BJ (cell line): ENCODE measurements at regions not wholly inside any gene's neighbourhood (a gene's known extent, or its start where the extent isn't known, plus 50 kb on each side); places are given as distances from the start of the nearest gene placed in this dataset.

ENCODE experiments used
- CTCF ChIA-PET: fragments of 350-600 bp; formaldehyde crosslinking; extraction: SDS; loops from one replicate; lab custom pipeline; 2021; ENCODE audit warnings: antibody characterized with exemption, inconsistent platforms; lab: Yijun Ruan, JAX
- POLR2A ChIA-PET: fragments of 300-600 bp; sonication (Branson Sonifier 250); formaldehyde crosslinking; extraction: SDS; loops from one replicate; lab custom pipeline; 2021; ENCODE audit warnings: antibody characterized with exemption; lab: Charles Lee
- DNase-seq: peaks from one replicate; pipeline ENCODE4 v3.0.0-alpha.2; 2011; ENCODE audit warnings: low read depth
- H3K27me3 ChIP-seq: 2 replicates; pipeline ENCODE4 v1.6.0; 2011; ENCODE audit warnings: low read length; ENCODE audit not compliant: control insufficient read depth, insufficient read depth
- H3K36me3 ChIP-seq: 2 replicates; pipeline ENCODE4 v1.5.1; 2011; ENCODE audit warnings: low read length; ENCODE audit not compliant: control insufficient read depth, insufficient read depth
- H3K4me3 ChIP-seq: 2 replicates; pipeline ENCODE4 v1.5.1; 2011; ENCODE audit warnings: low read depth, mild to moderate bottlenecking, control low read depth, low read length
- TF ChIP-seq, protein P1 (sequence below): IDR thresholded peaks from 2 replicates; pipeline ENCODE4 v1.5.1; 2011; ENCODE audit warnings: low read depth, mild to moderate bottlenecking, control low read depth, inconsistent platforms, low read length, moderate library complexity; ENCODE audit not compliant: insufficient read depth

DNA sequence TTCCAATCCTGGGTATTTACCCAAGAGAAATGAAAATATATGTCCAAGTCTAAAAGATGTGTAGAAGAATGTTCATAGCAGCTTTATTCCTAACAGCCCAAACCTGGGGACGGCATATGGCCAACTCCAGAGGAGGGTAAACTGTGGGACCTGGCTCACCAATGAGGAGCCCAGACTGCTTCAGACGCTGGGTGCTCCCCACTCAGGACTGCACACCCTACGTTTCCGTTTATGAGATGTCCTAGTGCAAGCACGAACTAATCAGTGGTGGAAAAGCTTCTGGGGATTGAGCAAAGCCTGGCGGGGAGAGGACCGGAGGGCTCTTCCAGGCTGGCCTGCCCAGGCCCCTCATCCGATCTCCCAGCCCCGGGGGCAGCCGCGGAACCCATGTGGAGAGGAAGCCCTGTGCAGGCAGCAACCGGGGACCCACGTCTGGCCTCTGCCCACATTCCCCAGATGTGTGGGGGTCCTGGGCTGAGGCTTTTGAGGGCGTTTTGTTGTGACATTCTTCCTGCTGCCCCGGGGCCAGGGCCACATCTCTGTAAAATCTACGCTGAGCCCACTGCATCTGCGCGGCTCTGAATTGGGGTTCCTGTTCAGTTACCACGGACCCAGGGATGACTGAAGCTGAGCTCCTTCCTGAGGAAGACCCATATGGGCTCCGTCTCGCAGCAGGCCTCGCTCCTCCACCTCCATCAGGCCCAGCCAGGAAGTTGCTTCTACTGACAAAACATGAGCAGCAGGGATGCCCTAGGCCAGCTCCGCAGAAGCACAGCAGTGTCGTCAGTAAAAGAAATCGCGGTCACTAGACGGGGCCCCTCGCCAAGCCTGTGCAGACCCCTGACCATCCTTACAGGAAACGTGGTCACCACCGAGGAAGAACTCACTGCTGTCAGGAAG lies 188.0 kb downstream of the DLL1 start:
- no peak for DNase-seq
- ChIA-PET CTCF (no interaction called here), POLR2A (no interaction called here)
- TF ChIP-seq, protein P1, sequence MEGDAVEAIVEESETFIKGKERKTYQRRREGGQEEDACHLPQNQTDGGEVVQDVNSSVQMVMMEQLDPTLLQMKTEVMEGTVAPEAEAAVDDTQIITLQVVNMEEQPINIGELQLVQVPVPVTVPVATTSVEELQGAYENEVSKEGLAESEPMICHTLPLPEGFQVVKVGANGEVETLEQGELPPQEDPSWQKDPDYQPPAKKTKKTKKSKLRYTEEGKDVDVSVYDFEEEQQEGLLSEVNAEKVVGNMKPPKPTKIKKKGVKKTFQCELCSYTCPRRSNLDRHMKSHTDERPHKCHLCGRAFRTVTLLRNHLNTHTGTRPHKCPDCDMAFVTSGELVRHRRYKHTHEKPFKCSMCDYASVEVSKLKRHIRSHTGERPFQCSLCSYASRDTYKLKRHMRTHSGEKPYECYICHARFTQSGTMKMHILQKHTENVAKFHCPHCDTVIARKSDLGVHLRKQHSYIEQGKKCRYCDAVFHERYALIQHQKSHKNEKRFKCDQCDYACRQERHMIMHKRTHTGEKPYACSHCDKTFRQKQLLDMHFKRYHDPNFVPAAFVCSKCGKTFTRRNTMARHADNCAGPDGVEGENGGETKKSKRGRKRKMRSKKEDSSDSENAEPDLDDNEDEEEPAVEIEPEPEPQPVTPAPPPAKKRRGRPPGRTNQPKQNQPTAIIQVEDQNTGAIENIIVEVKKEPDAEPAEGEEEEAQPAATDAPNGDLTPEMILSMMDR: no peak
- no peaks in the 10 kb centered on the region for H3K27me3 ChIP-seq
- no peak overlapping the region for H3K4me3 ChIP-seq
- no peaks in the 10 kb centered on the region for H3K36me3 ChIP-seq

DNA sequence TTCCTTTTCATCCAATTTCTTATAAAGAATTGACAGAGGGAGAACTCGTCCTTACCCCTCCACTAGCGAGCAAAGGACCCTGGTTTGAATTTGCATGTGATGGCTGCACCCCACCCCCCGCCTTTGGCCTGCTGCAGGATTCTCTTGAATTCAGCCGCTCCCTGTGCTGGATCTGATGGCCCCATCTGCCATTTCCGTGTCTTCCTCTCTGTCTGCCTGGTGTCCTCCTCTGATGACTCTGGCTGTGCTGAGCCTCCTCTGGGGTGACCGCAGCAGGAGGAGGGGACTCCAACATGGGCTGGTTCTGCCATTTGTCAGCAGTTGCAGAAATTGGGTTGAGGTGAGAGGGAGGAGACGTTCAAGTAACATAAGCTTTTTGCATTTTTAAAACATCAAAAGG lies 188.8 kb downstream of the DLL1 start:
- CTCF ChIA-PET: no interaction called here
- Histone ChIP-seq H3K36me3 (no peaks in the 10 kb centered on the region), H3K27me3 (no peaks in the 10 kb centered on the region), H3K4me3 (no peak overlapping the region)
- POLR2A ChIA-PET: no interaction called here
- TF ChIP-seq, protein P1: no peak
- no peak for DNase-seq

DNA sequence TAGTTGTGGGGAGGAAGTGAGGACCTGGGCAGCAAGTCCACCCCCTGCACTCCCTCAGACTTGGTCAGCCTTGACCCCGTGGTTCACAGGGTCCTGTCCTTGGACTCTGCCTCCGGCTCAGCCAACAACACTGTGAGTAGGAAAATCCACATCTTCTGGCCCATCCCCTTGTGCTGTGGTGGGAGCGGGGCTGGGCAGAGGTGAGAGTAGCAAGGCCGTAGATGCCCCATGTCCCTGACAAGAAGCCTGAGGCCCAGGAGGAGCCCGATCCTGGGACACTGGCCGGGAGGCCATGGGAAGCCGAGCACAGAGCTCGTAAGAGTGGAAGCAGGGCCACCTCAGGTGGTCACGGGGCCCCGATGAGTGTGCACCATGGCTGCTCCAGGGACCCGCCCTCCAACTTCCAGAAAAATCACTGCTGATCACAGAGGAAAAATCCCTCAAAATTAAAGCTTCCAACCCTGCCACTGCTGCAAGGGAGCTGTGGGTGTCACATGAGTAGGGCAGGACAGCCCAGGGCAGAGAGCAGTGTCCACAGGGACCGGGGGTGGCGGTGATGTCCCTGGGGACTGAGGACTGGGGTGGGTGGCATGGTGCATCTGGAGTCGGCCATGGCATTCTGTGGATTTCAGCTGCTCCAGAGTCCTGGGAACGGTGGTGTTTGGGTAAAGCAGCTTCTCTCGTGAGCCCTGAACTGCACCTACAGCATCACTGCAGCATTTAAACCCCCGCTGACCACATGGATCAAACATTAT lies 189.4 kb downstream of the DLL1 start:
- Histone ChIP-seq H3K4me3 (no peak overlapping the region), H3K27me3 (no peaks in the 10 kb centered on the region), H3K36me3 (no peaks in the 10 kb centered on the region)
- ChIA-PET POLR2A (no interaction called here), CTCF (no interaction called here)
- TF ChIP-seq, protein P1: no peak
- no peak for DNase-seq

DNA sequence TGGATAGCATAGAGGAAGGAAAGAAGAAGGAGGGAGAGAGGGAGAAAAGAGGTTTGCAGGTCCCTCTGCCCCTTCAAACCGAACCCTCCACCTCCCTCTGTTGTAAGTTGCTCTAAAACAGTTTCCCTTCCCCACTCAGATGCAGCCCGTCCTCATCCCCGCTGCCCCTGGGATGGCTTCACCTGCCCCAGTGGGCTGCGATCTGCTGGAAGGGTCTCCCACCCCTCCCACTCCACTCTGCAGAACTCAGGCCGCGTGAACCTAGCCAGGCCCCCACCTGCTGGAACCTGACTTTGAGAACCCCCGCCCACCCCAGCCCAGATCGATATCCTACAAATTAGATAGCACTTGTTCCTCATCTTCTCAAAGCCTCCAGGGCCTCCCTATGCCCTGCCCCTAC lies 190.8 kb downstream of the DLL1 start:
- POLR2A ChIA-PET: no interaction called here
- TF ChIP-seq, protein P1: no peak
- Histone ChIP-seq H3K36me3 (no peaks in the 10 kb centered on the region), H3K27me3 (no peaks in the 10 kb centered on the region), H3K4me3 (no peak overlapping the region)
- DNase-seq: no peak
- CTCF ChIA-PET: no interaction called here

DNA sequence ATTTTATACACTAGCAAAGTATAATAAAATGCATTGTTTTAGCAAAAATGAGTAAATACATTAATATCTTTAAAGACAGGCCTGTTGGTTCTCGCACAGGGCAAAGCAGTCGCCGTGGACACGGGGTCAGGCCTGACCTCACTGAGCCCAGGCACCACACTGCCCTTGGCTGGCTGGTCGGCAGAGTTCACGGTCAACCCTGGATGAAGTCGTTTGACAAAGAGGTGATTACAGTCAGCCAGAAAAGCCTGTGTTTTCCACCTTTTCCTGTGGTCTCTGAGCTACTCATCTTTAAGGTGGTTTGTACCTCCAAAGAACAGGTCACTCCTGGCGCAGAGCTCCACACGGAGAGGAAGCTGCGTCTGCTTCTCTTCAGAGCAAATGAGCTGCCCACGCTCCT lies 191.5 kb downstream of the DLL1 start:
- CTCF ChIA-PET: no interaction called here
- Histone ChIP-seq H3K36me3 (no peaks in the 10 kb centered on the region), H3K4me3 (no peak overlapping the region), H3K27me3 (no peaks in the 10 kb centered on the region)
- TF ChIP-seq, protein P1: no peak
- DNase-seq: no peak
- POLR2A ChIA-PET: no interaction called here
